ENCODE measurements at regions not wholly inside any gene's neighbourhood (a gene's known extent, or its start where the extent isn't known, plus 50 kb on each side); places are given as distances from the start of the nearest gene placed in this dataset. TPM values are rescaled to one million over a fixed set of nuclear protein-coding genes. Genes with fewer than 3 reads are reported as not detected.

- H4K5ac ChIP-seq (ENCODE audit: low read length) = no peak overlapping the region
- no peak overlapping the region for H2AK5ac ChIP-seq (ENCODE audit: low read length)
- H3K56ac ChIP-seq (ENCODE audit: low read length) = no peak overlapping the region
- H2BK5ac ChIP-seq (ENCODE audit: low read length) = no peak overlapping the region
- no peak overlapping the region for H3K4me2 ChIP-seq (ENCODE audit: low read length)
- no peak overlapping the region for H3K18ac ChIP-seq (ENCODE audit: low read length)
- H3K79me1 ChIP-seq (ENCODE audit: low read length) = no peaks in the 10 kb centered on the region
- H3K4ac ChIP-seq (ENCODE audit: low read depth, low read length) = no peak overlapping the region
- H2BK120ac ChIP-seq (ENCODE audit: low read depth, low read length) = no peak overlapping the region
- H2BK15ac ChIP-seq (replicated peaks; ENCODE audit: low read depth) = no peak overlapping the region
- no peak overlapping the region for H4K8ac ChIP-seq (ENCODE audit: low read depth, low read length)
- H3K27ac ChIP-seq (ENCODE audit: low read depth, low read length) = no peak overlapping the region
- H3K27me3 ChIP-seq (ENCODE audit: insufficient read depth, low read length, poor library complexity) = no peaks in the 10 kb centered on the region
- H3K36me3 ChIP-seq (ENCODE audit: control insufficient read depth, insufficient read depth, low read length) = no peaks in the 10 kb centered on the region
- H3K9ac ChIP-seq (ENCODE audit: low read length) = no peak overlapping the region
- H3K4me3 ChIP-seq (ENCODE audit: low read length) = no peak overlapping the region
- H3K23ac ChIP-seq (ENCODE audit: low read length) = no peak overlapping the region
- DNase-seq = no peak
- H3K4me1 ChIP-seq (ENCODE audit: control insufficient read depth, low read depth, low read length) = no peaks in the 10 kb centered on the region
- H3K79me2 ChIP-seq (ENCODE audit: control insufficient read depth, insufficient read depth, low read length) = no peaks in the 10 kb centered on the region
Observed at GRCh38 chr4:61149278-61149677, 50.8 kb upstream of the ADGRL3 start.

Small RNAs in the stretch of these regions (small RNA-seq; reads per million reads assigned to genes)
- gene MIR548AG1 (ENCODE audit: insufficient read depth) (not detected), gene RF00019 (ENCODE audit: insufficient read depth) (not detected), gene RNU6-1325P (ENCODE audit: insufficient read depth) (not detected)

All from mesendoderm (in vitro differentiated cells).